ENCODE measurements at regions not wholly inside any gene's neighbourhood (a gene's known extent, or its start where the extent isn't known, plus 50 kb on each side); places are given as distances from the start of the nearest gene placed in this dataset.

- TF ChIP-seq POLR2AphosphoS5 (IDR thresholded peaks at IDR 0.05) (no peak), CTCF (IDR thresholded peaks at IDR 0.05) (no peak), POLR2A (IDR thresholded peaks at IDR 0.05) (no peak)
Observed at GRCh38 chr1:95537176-95537575, 303.2 kb downstream of the RWDD3 start.

All from upper lobe of left lung (tissue), 4 donors.